ENCODE measurements at regions not wholly inside any gene's neighbourhood (a gene's known extent, or its start where the extent isn't known, plus 50 kb on each side); places are given as distances from the start of the nearest gene placed in this dataset.
"Not testable (repeated sequence)": the region's sequence is repeated elsewhere in the genome, so short reads cannot be mapped to it uniquely, and the experiment has no call there.

- in situ Hi-C loops (cut with HindIII; ENCODE audit: low pct_unique_long_range_greater_than_20kb, low sequenced_read_pairs), result no loop called here
- DNase-seq (ENCODE audit: low read depth, low spot score), result no peak
Measured at GRCh38 chr1:191739544-191739943, 418.7 kb upstream of the RGS18 start.

DNA sequence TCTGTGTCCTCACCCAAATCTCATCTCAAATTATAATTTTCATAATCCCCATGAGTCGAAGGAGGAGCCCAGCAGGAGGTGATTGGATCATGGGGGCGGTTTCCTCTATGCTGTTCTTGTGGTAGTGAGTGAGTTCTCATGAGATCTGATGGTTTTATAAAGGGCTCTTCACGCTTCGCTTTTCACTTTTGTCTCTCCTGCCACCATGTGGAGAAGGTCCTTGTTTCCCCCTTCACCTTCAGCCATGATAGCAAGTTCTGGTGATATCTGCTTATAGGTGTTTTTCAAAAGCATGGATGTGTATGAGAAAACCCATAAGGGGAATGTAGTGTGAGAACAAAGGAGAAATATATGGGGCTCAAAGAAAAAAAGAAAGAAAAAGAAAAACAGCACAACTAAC, 405.9 kb upstream of the RGS18 start:
- DNase-seq (ENCODE audit: low read depth, low spot score), result peak; percentile 61

DNA sequence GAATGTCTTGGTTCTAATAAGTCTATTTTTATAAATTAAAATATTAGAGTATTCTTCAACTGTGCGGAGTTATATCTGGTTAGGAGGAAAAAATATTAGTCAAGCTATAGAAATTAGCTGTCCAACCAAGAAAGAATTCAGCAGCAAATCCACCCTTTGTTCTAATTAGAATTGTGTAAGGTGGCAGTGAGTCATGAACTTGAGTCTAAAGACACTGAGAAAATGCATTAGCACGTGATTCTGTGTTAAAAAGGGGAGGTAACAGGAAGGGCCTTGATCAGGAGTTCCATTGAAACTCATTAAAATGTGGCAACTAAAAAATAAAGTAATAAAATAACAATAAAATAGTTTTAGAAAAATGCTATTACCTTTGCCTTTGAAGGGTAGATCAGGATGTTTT, 398.2 kb upstream of the RGS18 start:
- in situ Hi-C loops (cut with HindIII; ENCODE audit: low pct_unique_long_range_greater_than_20kb, low sequenced_read_pairs), result no loop called here
- DNase-seq (ENCODE audit: low read depth, low spot score), result no peak

More for the DNA sequence above, 405.9 kb upstream of the RGS18 start:
- in situ Hi-C loops (cut with HindIII; ENCODE audit: low pct_unique_long_range_greater_than_20kb, low sequenced_read_pairs), result no loop called here

- DNase-seq (ENCODE audit: low read depth, low spot score), result no peak
- in situ Hi-C loops (cut with HindIII; ENCODE audit: low pct_unique_long_range_greater_than_20kb, low sequenced_read_pairs), result no loop called here
Measured at GRCh38 chr1:191788551-191788950, 369.7 kb upstream of the RGS18 start.

DNA sequence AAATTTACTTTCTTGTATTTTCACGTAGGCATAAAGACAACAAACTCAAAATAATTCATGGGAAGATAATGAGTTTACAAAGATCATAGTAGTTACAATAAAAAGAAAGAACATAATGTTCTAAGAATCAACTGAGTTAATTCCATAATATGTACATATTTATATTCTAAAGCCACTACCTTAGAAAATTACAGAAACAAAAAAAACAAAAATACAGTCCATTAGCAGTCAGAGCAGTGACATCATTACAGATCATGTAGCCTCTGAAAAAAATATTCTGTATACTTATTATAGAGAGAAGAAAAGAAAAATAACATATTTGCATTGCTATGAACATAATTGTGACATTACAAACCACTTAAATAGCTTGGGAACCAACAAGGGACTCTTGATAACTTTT, 360.1 kb upstream of the RGS18 start:
- in situ Hi-C loops (cut with HindIII; ENCODE audit: low pct_unique_long_range_greater_than_20kb, low sequenced_read_pairs), result no loop called here
- DNase-seq (ENCODE audit: low read depth, low spot score), result no peak

DNA sequence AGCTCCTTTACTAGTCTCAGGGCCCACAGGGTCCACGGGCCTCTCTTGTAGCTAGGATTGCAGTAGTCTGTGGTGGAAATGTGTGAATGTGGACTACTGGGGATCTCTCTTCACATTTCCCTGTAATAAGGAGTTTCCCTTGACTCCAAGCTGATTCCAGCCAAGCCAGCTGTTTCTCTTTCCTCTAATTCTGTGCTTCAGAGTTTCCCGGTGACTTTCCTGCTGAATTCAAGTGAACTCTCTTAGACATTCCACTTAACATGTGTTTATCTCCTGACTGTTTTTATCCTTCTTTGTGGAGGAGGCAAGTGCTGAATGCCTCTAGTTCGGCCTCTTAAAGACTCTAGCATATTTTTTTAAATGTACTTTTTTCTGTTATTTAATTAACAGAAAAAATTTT, 354.0 kb upstream of the RGS18 start:
- DNase-seq (ENCODE audit: low read depth, low spot score), result no peak
- in situ Hi-C loops (cut with HindIII; ENCODE audit: low pct_unique_long_range_greater_than_20kb, low sequenced_read_pairs), result no loop called here

DNA sequence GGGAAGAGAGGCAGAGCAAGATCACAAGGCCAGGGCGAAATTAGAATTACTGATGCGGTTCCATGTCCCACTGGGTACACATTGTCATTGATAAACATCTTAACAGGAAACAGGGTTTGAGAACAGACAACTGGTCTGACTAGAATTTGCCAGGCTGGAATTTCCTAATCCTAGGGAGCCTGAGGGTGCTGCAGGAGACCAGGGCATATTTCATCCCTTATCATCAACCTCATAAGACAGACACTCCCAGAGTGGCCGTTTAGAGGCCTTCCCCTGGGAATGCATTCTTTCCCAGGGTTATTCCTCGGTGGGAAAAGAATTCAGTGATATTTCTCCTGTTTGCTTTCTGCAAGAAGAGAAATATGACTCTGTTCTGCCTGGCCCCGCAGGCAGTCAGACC, 344.7 kb upstream of the RGS18 start:
- in situ Hi-C loops (cut with HindIII; ENCODE audit: low pct_unique_long_range_greater_than_20kb, low sequenced_read_pairs), result not testable (repeated sequence)
- peak; percentile 15 for DNase-seq (ENCODE audit: low read depth, low spot score)

- no peak for DNase-seq (ENCODE audit: low read depth, low spot score)
- in situ Hi-C loops (cut with HindIII; ENCODE audit: low pct_unique_long_range_greater_than_20kb, low sequenced_read_pairs), result no loop called here
Measured at GRCh38 chr1:191818198-191818597, 340.1 kb upstream of the RGS18 start.

GRCh38 chr1:191831572-191831971, 326.7 kb upstream of the RGS18 start:
- DNase-seq (ENCODE audit: low read depth, low spot score), result peak; percentile 64

GRCh38 chr1:191839891-191840290, 318.4 kb upstream of the RGS18 start:
- in situ Hi-C loops (cut with HindIII; ENCODE audit: low pct_unique_long_range_greater_than_20kb, low sequenced_read_pairs), result no loop called here
- DNase-seq (ENCODE audit: low read depth, low spot score), result peak; percentile 5

More at GRCh38 chr1:191831572-191831971, 326.7 kb upstream of the RGS18 start:
- in situ Hi-C loops (cut with HindIII; ENCODE audit: low pct_unique_long_range_greater_than_20kb, low sequenced_read_pairs), result no loop called here

GRCh38 chr1:191851799-191852595, 306.3 kb upstream of the RGS18 start:
- in situ Hi-C loops (cut with HindIII; ENCODE audit: low pct_unique_long_range_greater_than_20kb, low sequenced_read_pairs), result no loop called here
- no peak for DNase-seq (ENCODE audit: low read depth, low spot score)

DNA sequence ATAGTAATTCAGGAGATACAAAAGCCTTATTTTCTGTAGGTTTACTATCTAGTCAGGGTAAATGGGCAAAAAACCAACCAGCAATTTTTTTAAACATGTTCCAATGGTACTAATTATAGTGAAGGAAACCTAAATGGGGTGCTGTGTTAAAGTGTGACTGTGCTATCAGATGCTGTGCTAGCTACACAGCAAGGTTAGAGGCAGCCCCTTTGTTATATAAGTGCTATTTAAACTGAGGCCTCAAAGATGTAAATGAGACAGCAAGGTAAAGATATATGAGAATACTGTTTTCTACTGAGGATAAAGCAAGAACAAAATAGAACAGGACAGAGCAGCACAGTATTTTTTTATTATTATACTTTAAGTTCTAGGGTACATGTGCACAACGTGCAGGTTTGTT, 305.4 kb upstream of the RGS18 start:
- DNase-seq (ENCODE audit: low read depth, low spot score), result no peak
- in situ Hi-C loops (cut with HindIII; ENCODE audit: low pct_unique_long_range_greater_than_20kb, low sequenced_read_pairs), result no loop called here

- no peak for DNase-seq (ENCODE audit: low read depth, low spot score)
- in situ Hi-C loops (cut with HindIII; ENCODE audit: low pct_unique_long_range_greater_than_20kb, low sequenced_read_pairs), result no loop called here
Measured at GRCh38 chr1:191857600-191857999, 300.7 kb upstream of the RGS18 start.

DNA sequence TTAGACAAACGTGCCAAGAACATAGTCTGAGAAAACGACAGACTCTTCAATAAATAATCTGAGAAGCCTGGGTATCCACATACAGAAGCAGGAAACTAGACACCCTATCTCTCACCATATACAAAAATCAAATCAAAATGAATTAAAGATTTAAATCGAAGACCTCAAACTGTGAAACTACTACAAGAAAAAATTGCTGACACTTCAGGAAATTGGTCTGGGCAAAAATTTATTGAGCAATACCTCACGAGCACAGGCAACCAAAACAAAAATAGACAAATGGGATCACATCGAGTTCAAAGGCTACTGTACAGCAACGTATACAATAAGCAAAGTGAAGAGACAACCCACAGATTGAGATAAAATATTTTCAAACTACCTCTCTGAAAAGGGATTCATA, 292.8 kb upstream of the RGS18 start:
- DNase-seq (ENCODE audit: low read depth, low spot score), result no peak
- in situ Hi-C loops (cut with HindIII; ENCODE audit: low pct_unique_long_range_greater_than_20kb, low sequenced_read_pairs), result no loop called here

DNA sequence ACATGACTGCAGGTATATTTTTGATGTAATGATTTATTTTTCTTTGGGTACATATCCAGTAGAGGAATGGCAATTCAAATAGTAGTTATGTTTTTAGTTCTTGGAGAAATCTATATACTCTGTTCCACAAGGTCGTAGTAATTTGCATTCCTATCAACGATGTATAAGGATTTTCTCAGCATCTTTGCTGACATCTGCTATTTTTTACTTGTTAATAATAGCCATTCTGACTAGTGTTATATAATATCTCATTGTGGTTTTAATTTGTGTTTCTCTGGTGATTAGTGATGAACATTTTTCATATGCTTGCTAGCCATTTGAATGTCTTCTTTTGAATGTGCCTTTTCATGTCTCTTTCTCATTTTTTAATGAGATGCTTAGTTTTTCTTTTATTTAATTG, 292.1 kb upstream of the RGS18 start:
- in situ Hi-C loops (cut with HindIII; ENCODE audit: low pct_unique_long_range_greater_than_20kb, low sequenced_read_pairs), result no loop called here
- DNase-seq (ENCODE audit: low read depth, low spot score), result no peak

GRCh38 chr1:191869790-191870312, 288.4 kb upstream of the RGS18 start:
- DNase-seq (ENCODE audit: low read depth, low spot score), result no peak
- in situ Hi-C loops (cut with HindIII; ENCODE audit: low pct_unique_long_range_greater_than_20kb, low sequenced_read_pairs), result no loop called here

- in situ Hi-C loops (cut with HindIII; ENCODE audit: low pct_unique_long_range_greater_than_20kb, low sequenced_read_pairs), result no loop called here
- no peak for DNase-seq (ENCODE audit: low read depth, low spot score)
Measured at GRCh38 chr1:191870490-191870889, 287.8 kb upstream of the RGS18 start.

DNA sequence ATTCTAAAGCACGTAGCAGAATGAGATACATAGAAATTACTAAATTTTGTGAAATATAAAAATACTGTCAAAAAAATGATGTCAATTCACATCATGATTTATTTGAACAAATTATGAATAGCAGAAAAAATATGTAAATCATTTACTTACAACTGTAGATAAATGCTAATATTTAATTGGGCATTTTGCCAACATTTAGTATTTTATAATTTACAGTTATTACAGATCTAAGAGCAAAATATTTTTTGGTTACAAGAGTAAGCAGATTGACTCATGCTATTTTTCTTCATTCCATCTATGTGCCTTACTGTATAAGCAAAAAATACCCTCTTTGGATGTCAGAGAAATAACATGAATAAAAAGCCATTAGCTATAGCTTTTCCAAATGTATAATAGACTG, 282.3 kb upstream of the RGS18 start:
- in situ Hi-C loops (cut with HindIII; ENCODE audit: low pct_unique_long_range_greater_than_20kb, low sequenced_read_pairs), result no loop called here
- DNase-seq (ENCODE audit: low read depth, low spot score), result no peak

DNA sequence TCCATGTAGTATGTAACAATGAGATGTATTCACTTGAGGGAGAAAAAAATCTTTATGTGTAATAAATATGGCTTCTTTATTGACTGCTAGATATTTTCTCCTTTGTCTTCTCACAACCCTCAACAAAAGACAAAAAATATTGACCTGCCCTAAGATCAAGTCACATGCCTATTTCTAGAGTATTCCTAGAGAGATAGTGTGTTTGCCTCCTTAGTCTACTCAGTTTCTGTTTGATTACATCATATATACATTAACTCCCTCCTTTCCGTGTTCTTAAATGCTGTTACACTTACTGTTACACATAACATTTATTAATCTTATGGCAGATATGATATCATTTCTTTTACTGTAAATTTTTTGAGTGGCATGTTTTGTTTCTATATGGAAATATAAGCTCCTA, 281.6 kb upstream of the RGS18 start:
- in situ Hi-C loops (cut with HindIII; ENCODE audit: low pct_unique_long_range_greater_than_20kb, low sequenced_read_pairs), result no loop called here
- DNase-seq (ENCODE audit: low read depth, low spot score), result peak; percentile 19

Measured in SK-MEL-5 (cell line).